GM12878 (cell line): ENCODE measurements at regions not wholly inside any gene's neighbourhood (a gene's known extent, or its start where the extent isn't known, plus 50 kb on each side); places are given as distances from the start of the nearest gene placed in this dataset.

Experiments
- ATAC-seq: fragments of 200-7000 bp; cut with Tn5 transposase; 3 replicates; pipeline ENCODE4 v1.9.1; 2020; ENCODE audit warnings: mild to moderate bottlenecking, moderate library complexity
- BruUV-seq: library from RNA; stranded (reverse); fragments of 400-500 nt; replicated peaks from 2 replicates; lab custom pipeline; 2021; lab: Mats Ljungman, UMichigan
- CTCF ChIA-PET: fragments of 300-600 bp; sonication (Branson Sonifier 250); formaldehyde crosslinking; extraction: SDS; loops from one replicate; lab custom pipeline; 2021; ENCODE audit warnings: inconsistent platforms; lab: Yijun Ruan, JAX
- POLR2A ChIA-PET: fragments of 350-600 bp; formaldehyde crosslinking; extraction: SDS; loops from one replicate; lab custom pipeline; 2021; ENCODE audit warnings: inconsistent platforms; lab: Charles Lee
- RAD21 ChIA-PET: fragments of 300-600 bp; sonication (Branson Sonifier 250); formaldehyde crosslinking; loops from one replicate; lab custom pipeline; 2023; ENCODE audit warnings: antibody characterized with exemption; ENCODE audit not compliant: unreplicated experiment; lab: Charles Lee
- SMC1A ChIA-PET: fragments of 300-600 bp; sonication (Branson Sonifier 250); formaldehyde crosslinking; loops from one replicate; lab custom pipeline; 2023; ENCODE audit not compliant: unreplicated experiment, uncharacterized antibody; lab: Charles Lee
- DNase-seq: peaks from one replicate; pipeline ENCODE4 v3.0.0-alpha.2; 2011; ENCODE audit warnings: low read depth, low spot score
- FAIRE-seq: peaks from 3 replicates; lab custom pipeline; 2011; peaks lifted over from hg19 to GRCh38; lab: Jason Lieb, UNC
- H2AFZ ChIP-seq: 2 replicates; pipeline ENCODE4 v1.6.0; 2011; ENCODE audit warnings: low read depth, low read length, control low read depth; ENCODE audit not compliant: control insufficient read depth
- H3K27ac ChIP-seq: 2 replicates; pipeline ENCODE4 v1.5.1; 2011; ENCODE audit warnings: control low read depth; ENCODE audit not compliant: control insufficient read depth, insufficient read depth
- H3K27me3 ChIP-seq, 2 experiments: replicated peaks in 1 of 2; 2 replicates each; pipeline versions ENCODE4 v1.6.0 to v1.6.1; 2011; ENCODE audit warnings: low read length in 1 of 2; ENCODE audit not compliant: control insufficient read depth in 2 of 2, insufficient read depth in 2 of 2
- H3K36me3 ChIP-seq, 2 experiments: 2 replicates each; pipeline ENCODE4 v1.5.1; 2011; ENCODE audit warnings: low read length in 1 of 2; ENCODE audit not compliant: control insufficient read depth in 2 of 2, insufficient read depth in 2 of 2
- H3K4me1 ChIP-seq: 2 replicates; pipeline ENCODE4 v1.6.1; 2011; ENCODE audit warnings: mild to moderate bottlenecking, low read length, moderate library complexity, mixed read lengths; ENCODE audit not compliant: control insufficient read depth, insufficient read depth
- H3K4me2 ChIP-seq: 2 replicates; pipeline ENCODE4 v1.6.0; 2011; ENCODE audit warnings: control low read depth; ENCODE audit not compliant: control insufficient read depth, insufficient read depth
- H3K4me3 ChIP-seq: fragments of 200-600 bp; sonication (generic); 2 replicates; pipeline ENCODE4 v1.5.1; 2016
- H3K79me2 ChIP-seq: 2 replicates; pipeline ENCODE4 v1.6.0; 2011; ENCODE audit warnings: low read length; ENCODE audit not compliant: control insufficient read depth, insufficient read depth
- H3K9ac ChIP-seq: 2 replicates; pipeline ENCODE4 v1.8.0; 2011; ENCODE audit warnings: low read length, control low read depth, mixed read lengths; ENCODE audit not compliant: control insufficient read depth, insufficient read depth
- H3K9me3 ChIP-seq: replicated peaks from 3 replicates; pipeline ENCODE4 v1.5.1; 2011; ENCODE audit warnings: mild to moderate bottlenecking, low read length; ENCODE audit not compliant: control insufficient read depth, insufficient read depth
- H4K20me1 ChIP-seq: 2 replicates; pipeline ENCODE4 v1.6.0; 2011; ENCODE audit not compliant: control insufficient read depth, insufficient read depth
- BCL3 ChIP-seq: IDR thresholded peaks from 2 replicates; pipeline ENCODE4 v1.6.1; 2011; ENCODE audit warnings: borderline replicate concordance, low read depth, mild to moderate bottlenecking, moderate library complexity, low read length; ENCODE audit not compliant: insufficient read depth, poor library complexity, severe bottlenecking
- BMI1 ChIP-seq: fragments of 450-650 bp; IDR thresholded peaks from 2 replicates; pipeline ENCODE4 v1.6.1; 2016; ENCODE audit warnings: mild to moderate bottlenecking, moderate library complexity, borderline replicate concordance
- CBFB ChIP-seq: IDR thresholded peaks from 2 replicates; pipeline ENCODE4 v1.6.1; 2016; ENCODE audit warnings: antibody characterized with exemption, low read depth
- CTCF ChIP-seq, 3 experiments: IDR thresholded peaks in 2 of 3; conservative IDR thresholded peaks in 1 of 3; 2 replicates each; pipeline ENCODE4 v1.5.1; 2011; ENCODE audit warnings: low read depth in 3 of 3, low read length in 3 of 3, mild to moderate bottlenecking in 3 of 3, control low read depth in 2 of 3, moderate library complexity in 2 of 3, inconsistent platforms in 1 of 3, mixed read lengths in 1 of 3; ENCODE audit not compliant: control insufficient read depth in 2 of 3, insufficient read depth in 1 of 3; ENCODE audit errors: extremely low read depth in 1 of 3
- DPF2 ChIP-seq: fragments of 450-650 bp; IDR thresholded peaks from 2 replicates; pipeline ENCODE4 v1.6.1; 2017; ENCODE audit warnings: mild to moderate bottlenecking
- ELK1 ChIP-seq: IDR thresholded peaks from 2 replicates; pipeline ENCODE4 v1.6.1; 2012; ENCODE audit warnings: low read depth, low read length, improper control_type of control experiment
- ESRRA ChIP-seq: IDR thresholded peaks from 2 replicates; pipeline ENCODE4 v1.6.1; 2012; ENCODE audit warnings: mild to moderate bottlenecking, low read length, improper control_type of control experiment
- HDAC6 ChIP-seq: fragments of 200-600 bp; sonication (generic); IDR thresholded peaks from one replicate; pipeline ENCODE4 v1.8.0; 2017; ENCODE audit warnings: antibody characterized with exemption; ENCODE audit not compliant: unreplicated experiment
- IRF5 ChIP-seq: fragments of 450-650 bp; IDR thresholded peaks from 2 replicates; pipeline ENCODE4 v1.6.1; 2017; ENCODE audit warnings: borderline replicate concordance
- JUNB ChIP-seq: IDR thresholded peaks from 2 replicates; pipeline ENCODE4 v1.6.1; 2016; ENCODE audit warnings: antibody characterized with exemption, mild to moderate bottlenecking
- MEF2A ChIP-seq: IDR thresholded peaks from 2 replicates; pipeline ENCODE4 v1.6.1; 2011; ENCODE audit warnings: low read depth, mild to moderate bottlenecking, low read length, moderate library complexity; ENCODE audit not compliant: insufficient read depth
- MXI1 ChIP-seq: fragments of 150-350 bp; IDR thresholded peaks from 2 replicates; pipeline ENCODE4 v1.6.1; 2011; ENCODE audit warnings: low read depth, mild to moderate bottlenecking, inconsistent platforms, low read length, improper control_type of control experiment
- RAD21 ChIP-seq: IDR thresholded peaks from 2 replicates; pipeline ENCODE4 v1.6.1; 2011; ENCODE audit warnings: mild to moderate bottlenecking, low read depth, low read length, moderate library complexity; ENCODE audit not compliant: insufficient read depth
- SUZ12 ChIP-seq: fragments of 200-600 bp; sonication (generic); IDR thresholded peaks from one replicate; pipeline ENCODE4 v1.6.1; 2018; ENCODE audit warnings: antibody characterized with exemption, mild to moderate bottlenecking; ENCODE audit not compliant: unreplicated experiment
- USF2 ChIP-seq: IDR thresholded peaks from 2 replicates; pipeline ENCODE4 v1.6.1; 2011; ENCODE audit warnings: low read depth, low read length, improper control_type of control experiment, borderline replicate concordance
- ZNF207 ChIP-seq: fragments of 450-650 bp; IDR thresholded peaks from 2 replicates; pipeline ENCODE4 v1.6.1; 2014; ENCODE audit warnings: antibody characterized with exemption, mild to moderate bottlenecking, borderline replicate concordance
- ZNF384 ChIP-seq: IDR thresholded peaks from 2 replicates; pipeline ENCODE4 v1.6.1; 2012; ENCODE audit warnings: low read depth, mild to moderate bottlenecking, low read length, improper control_type of control experiment, borderline replicate concordance
- ZZZ3 ChIP-seq: IDR thresholded peaks from 2 replicates; pipeline ENCODE4 v1.6.1; 2011; ENCODE audit warnings: low read depth; ENCODE audit not compliant: control insufficient read depth, insufficient read length
- WGBS: methylation state at CpG from one replicate; pipeline ENCODE4 v1.1.6; 2016; ENCODE audit warnings: low lambda C conversion rate; ENCODE audit not compliant: insufficient replicate concordance, insufficient coverage; ENCODE audit errors: missing lambda C conversion rate; 5-methylcytosine and 5-hydroxymethylcytosine counted together
- in situ Hi-C: fragments of 300-500 bp; cut with MboI; formaldehyde crosslinking; loops from 9 replicates; pipeline ENCODE4 v1.14.3; 2018; ENCODE audit warnings: mixed read lengths
- intact Hi-C: fragments of 100-400 bp; cut with micrococcal nuclease; formaldehyde crosslinking; loops from one replicate; pipeline ENCODE4 v1.14.2; 2022; ENCODE audit not compliant: unreplicated experiment

- SMC1A ChIA-PET = interaction anchor here (0.6 to 0.8 kb wide), 2 partner anchors 24 to 30 kb away, joined by 3 to 4 read pairs; no protein-coding TSS in a partner anchor
- 2% methylated on average over 2 of the region's 2 CpGs for WGBS
- Histone ChIP-seq H3K79me2 (no peaks in the 10 kb centered on the region), H3K4me3 (no peak overlapping the region), H3K4me2 (no peak overlapping the region), H3K27ac (no peak overlapping the region), H3K27me3 (peaks cover 0 to 2% of the 10 kb centered on the region in 2 experiments; a peak in 1 of 4 replicates), H2AFZ (no peak overlapping the region), H3K36me3 (no peaks in the 10 kb centered on the region), H3K9me3 (no peaks in the 10 kb centered on the region), H4K20me1 (no peaks in the 10 kb centered on the region), H3K4me1 (no peaks in the 10 kb centered on the region), H3K9ac (no peak overlapping the region)
- ATAC-seq (no peak), DNase-seq (no peak), FAIRE-seq (no peak)
- intact Hi-C loops = no loop called here
- POLR2A ChIA-PET = interaction anchor here (0.6 kb wide), 1 partner anchor 741 kb away, joined by 4 read pairs; no protein-coding TSS in a partner anchor
- RAD21 ChIA-PET = no interaction called here
- BruUV-seq = no TSS peak
- in situ Hi-C loops = no loop called here
- CTCF ChIA-PET = interaction anchor here (0.6 kb wide), 1 partner anchor 1278 kb away, joined by 3 read pairs; no protein-coding TSS in a partner anchor
- TF ChIP-seq HDAC6 = no peak
- no peak for TF ChIP-seq MEF2A
- no peak for TF ChIP-seq JUNB
- TF ChIP-seq DPF2 = no peak
- TF ChIP-seq CTCF (IDR thresholded peaks at IDR 0.05 in 2 of 3, conservative IDR thresholded peaks at IDR 0.05 in 1 of 3; ENCODE audit: control insufficient read depth in 2 of 3, extremely low read depth in 1 of 3, insufficient read depth in 1 of 3, low read depth in 3 of 3, low read length in 3 of 3) = no peak
- TF ChIP-seq USF2 = no peak
- TF ChIP-seq RAD21 = no peak
- no peak for TF ChIP-seq ZNF384
- TF ChIP-seq ELK1 = no peak
- no peak for TF ChIP-seq ZZZ3
- TF ChIP-seq BCL3 = no peak
- TF ChIP-seq MXI1 = no peak
- no peak for TF ChIP-seq BMI1
- no peak for TF ChIP-seq SUZ12
- TF ChIP-seq CBFB = no peak
- TF ChIP-seq ESRRA = no peak
- TF ChIP-seq IRF5 = no peak
- no peak for TF ChIP-seq ZNF207
Measured at GRCh38 chr16:75837264-75837663, 111.0 kb upstream of the CPHXL start.
